Inferior parietal cortex (tissue), 1 donor: ENCODE measurements at regions not wholly inside any gene's neighbourhood (a gene's known extent, or its start where the extent isn't known, plus 50 kb on each side); places are given as distances from the start of the nearest gene placed in this dataset.

Experiments used
- DNase-seq: peaks from one replicate; pipeline ENCODE4 v3.0.0-alpha.2; 2016; ENCODE audit errors: extremely low spot score

- no peak for DNase-seq
These were observed 311.3 kb downstream of the TNS1 start for GRCh38 chr2:217691516-217691915.

- no peak for DNase-seq
These were observed 313.7 kb downstream of the TNS1 start for GRCh38 chr2:217689053-217689452.

- no peak for DNase-seq
These were observed 314.3 kb downstream of the TNS1 start for GRCh38 chr2:217688494-217688893.

- no peak for DNase-seq
These were observed 315.0 kb downstream of the TNS1 start for GRCh38 chr2:217687771-217688170.

- no peak for DNase-seq
These were observed 317.6 kb downstream of the TNS1 start for GRCh38 chr2:217685255-217685605.

- no peak for DNase-seq
These were observed 318.2 kb downstream of the TNS1 start for GRCh38 chr2:217684431-217685254.

- no peak for DNase-seq
These were observed 319.5 kb downstream of the TNS1 start for GRCh38 chr2:217683106-217683870.

- no peak for DNase-seq
These were observed 321.0 kb downstream of the TNS1 start for GRCh38 chr2:217681791-217682190.

GRCh38 chr2:217680381-217680780 is 322.4 kb downstream of the TNS1 start:
- DNase-seq = no peak

- no peak for DNase-seq
These were observed 329.2 kb downstream of the TNS1 start for GRCh38 chr2:217673627-217674026.

GRCh38 chr2:217672472-217672871 is 330.3 kb downstream of the TNS1 start:
- DNase-seq = no peak

GRCh38 chr2:217671871-217672270 is 330.9 kb downstream of the TNS1 start:
- no peak for DNase-seq

- DNase-seq = no peak
These were observed 331.7 kb downstream of the TNS1 start for GRCh38 chr2:217671075-217671474.

GRCh38 chr2:217669831-217670230 is 333.0 kb downstream of the TNS1 start:
- no peak for DNase-seq

GRCh38 chr2:217667512-217667911 is 335.3 kb downstream of the TNS1 start:
- no peak for DNase-seq

GRCh38 chr2:217667035-217667434 is 335.8 kb downstream of the TNS1 start:
- DNase-seq = no peak

GRCh38 chr2:217666338-217666737 is 336.5 kb downstream of the TNS1 start:
- no peak for DNase-seq

GRCh38 chr2:217664761-217665160 is 338.0 kb downstream of the TNS1 start:
- no peak for DNase-seq

- DNase-seq = no peak
These were observed 339.7 kb downstream of the TNS1 start for GRCh38 chr2:217662984-217663602.

GRCh38 chr2:217661378-217661777 is 341.4 kb downstream of the TNS1 start:
- no peak for DNase-seq

GRCh38 chr2:217660423-217660822 is 342.4 kb downstream of the TNS1 start:
- DNase-seq = no peak

- no peak for DNase-seq
These were observed 344.0 kb downstream of the TNS1 start for GRCh38 chr2:217658806-217659205.

- DNase-seq = no peak
These were observed 345.5 kb downstream of the TNS1 start for GRCh38 chr2:217657252-217657651.
